ENCODE measurements at regions not wholly inside any gene's neighbourhood (a gene's known extent, or its start where the extent isn't known, plus 50 kb on each side); places are given as distances from the start of the nearest gene placed in this dataset.

DNA sequence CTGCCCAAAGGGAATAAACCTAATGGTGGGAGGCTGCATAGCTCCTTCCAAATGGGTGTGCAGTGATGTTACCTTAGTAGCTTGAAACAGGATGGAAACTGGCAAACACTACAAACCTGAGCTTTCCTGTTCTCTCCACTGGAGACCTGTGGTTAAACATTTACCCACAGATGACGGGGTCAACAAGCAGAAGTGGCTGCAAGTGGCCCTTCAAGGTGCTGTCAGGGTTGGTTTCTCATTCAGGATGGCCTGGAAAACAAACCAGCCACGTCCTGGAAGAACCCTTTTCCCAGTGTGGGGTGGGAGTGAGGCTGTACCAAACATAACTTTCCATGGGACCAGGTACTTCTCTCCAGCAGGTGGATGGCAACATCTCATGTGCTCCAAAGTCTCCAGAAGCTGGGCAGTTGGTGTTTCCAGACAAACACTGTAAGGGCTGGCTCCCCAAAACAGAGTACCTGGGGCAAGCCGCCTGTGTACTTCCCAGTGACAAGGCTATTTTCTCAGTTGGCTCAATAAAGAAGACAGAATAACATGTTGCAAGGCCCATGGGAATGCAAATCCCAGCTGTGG is 67.5 kb downstream of the DNAJB9 start:
- no peak for DNase-seq
- no peaks in the 10 kb centered on the region for H3K27me3 ChIP-seq (replicated peaks)
- no peaks in the 10 kb centered on the region for H3K36me3 ChIP-seq (replicated peaks)
- H3K27ac ChIP-seq, result no peak overlapping the region
- no peak overlapping the region for H3K4me3 ChIP-seq (ENCODE audit: low read depth, low read length)
- TF ChIP-seq, protein P1, sequence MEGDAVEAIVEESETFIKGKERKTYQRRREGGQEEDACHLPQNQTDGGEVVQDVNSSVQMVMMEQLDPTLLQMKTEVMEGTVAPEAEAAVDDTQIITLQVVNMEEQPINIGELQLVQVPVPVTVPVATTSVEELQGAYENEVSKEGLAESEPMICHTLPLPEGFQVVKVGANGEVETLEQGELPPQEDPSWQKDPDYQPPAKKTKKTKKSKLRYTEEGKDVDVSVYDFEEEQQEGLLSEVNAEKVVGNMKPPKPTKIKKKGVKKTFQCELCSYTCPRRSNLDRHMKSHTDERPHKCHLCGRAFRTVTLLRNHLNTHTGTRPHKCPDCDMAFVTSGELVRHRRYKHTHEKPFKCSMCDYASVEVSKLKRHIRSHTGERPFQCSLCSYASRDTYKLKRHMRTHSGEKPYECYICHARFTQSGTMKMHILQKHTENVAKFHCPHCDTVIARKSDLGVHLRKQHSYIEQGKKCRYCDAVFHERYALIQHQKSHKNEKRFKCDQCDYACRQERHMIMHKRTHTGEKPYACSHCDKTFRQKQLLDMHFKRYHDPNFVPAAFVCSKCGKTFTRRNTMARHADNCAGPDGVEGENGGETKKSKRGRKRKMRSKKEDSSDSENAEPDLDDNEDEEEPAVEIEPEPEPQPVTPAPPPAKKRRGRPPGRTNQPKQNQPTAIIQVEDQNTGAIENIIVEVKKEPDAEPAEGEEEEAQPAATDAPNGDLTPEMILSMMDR (IDR thresholded peaks at IDR 0.05; ENCODE audit: low read depth, low read length, missing control alignments), result no peak
- in situ Hi-C loops (cut with HindIII; ENCODE audit: low pct_ligation_motif_present, low sequenced_read_pairs), result no loop called here

DNA sequence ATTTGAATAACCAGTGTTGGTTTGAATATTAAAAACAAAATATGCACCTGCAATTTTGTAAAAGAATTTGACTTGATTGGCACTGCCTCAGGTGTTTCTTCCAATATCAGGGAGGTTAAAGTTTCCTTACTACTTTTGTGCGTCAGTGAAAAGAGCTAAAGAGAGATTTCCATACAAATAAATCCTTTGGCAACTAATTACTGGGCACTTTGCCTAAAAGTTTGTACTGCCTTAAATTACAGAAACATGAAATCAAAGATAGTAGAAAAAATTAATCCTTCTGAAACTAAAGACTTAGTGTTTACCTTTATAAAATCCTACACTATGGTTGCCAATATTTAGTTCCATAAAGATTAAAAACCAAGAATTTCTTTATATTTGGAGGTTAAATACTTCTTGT is 72.5 kb downstream of the DNAJB9 start:
- Histone ChIP-seq H3K27ac (no peak overlapping the region), H3K4me3 (ENCODE audit: low read depth, low read length) (no peak overlapping the region), H3K36me3 (replicated peaks) (no peaks in the 10 kb centered on the region), H3K27me3 (replicated peaks) (no peaks in the 10 kb centered on the region)
- no peak for DNase-seq
- TF ChIP-seq, protein P1 (IDR thresholded peaks at IDR 0.05; ENCODE audit: low read depth, low read length, missing control alignments), result no peak
- in situ Hi-C loops (cut with HindIII; ENCODE audit: low pct_ligation_motif_present, low sequenced_read_pairs), result no loop called here

DNA sequence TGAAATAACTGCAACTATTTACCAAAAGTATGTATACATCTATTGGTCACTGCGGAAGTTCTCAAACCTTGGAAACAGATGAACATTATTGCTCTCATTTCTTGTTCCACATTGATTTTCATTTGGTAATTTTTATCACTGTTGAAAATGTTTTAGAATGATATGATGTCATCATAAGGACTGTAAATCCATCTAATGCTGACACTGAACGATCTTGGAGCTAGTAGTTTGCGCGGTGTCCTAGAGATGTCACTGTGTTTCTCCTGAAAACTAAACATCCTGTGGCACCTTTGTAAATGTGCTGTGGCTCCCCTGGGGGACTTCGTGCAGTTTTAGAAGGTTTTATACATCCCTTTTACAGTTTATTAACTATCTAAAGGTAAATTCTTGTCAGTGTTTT is 73.5 kb downstream of the DNAJB9 start:
- H3K27ac ChIP-seq, result no peak overlapping the region
- H3K36me3 ChIP-seq (replicated peaks), result no peaks in the 10 kb centered on the region
- no peaks in the 10 kb centered on the region for H3K27me3 ChIP-seq (replicated peaks)
- in situ Hi-C loops (cut with HindIII; ENCODE audit: low pct_ligation_motif_present, low sequenced_read_pairs), result no loop called here
- TF ChIP-seq, protein P1 (IDR thresholded peaks at IDR 0.05; ENCODE audit: low read depth, low read length, missing control alignments), result no peak
- no peak overlapping the region for H3K4me3 ChIP-seq (ENCODE audit: low read depth, low read length)
- DNase-seq, result no peak

DNA sequence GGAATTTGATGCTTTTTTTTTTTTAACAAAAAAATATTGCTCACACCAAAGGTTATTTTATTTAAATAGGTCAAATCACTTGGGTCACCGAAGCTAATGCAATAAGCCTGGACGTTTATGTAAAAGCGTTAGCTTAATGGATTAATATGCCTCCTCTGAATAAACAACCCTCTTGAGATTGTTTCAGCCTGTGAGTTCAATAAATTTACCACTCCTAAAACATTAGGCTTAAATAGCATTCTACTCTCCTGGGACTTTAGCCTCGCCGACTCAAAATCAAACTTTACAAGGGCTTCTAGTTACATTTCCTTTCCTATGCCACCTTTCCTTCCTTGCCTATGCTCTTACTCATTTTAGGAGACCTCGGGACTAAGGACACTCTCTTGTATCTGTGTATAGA is 79.3 kb downstream of the DNAJB9 start:
- Histone ChIP-seq H3K36me3 (replicated peaks) (no peaks in the 10 kb centered on the region), H3K27ac (no peak overlapping the region), H3K27me3 (replicated peaks) (no peaks in the 10 kb centered on the region), H3K4me3 (ENCODE audit: low read depth, low read length) (no peak overlapping the region)
- in situ Hi-C loops (cut with HindIII; ENCODE audit: low pct_ligation_motif_present, low sequenced_read_pairs), result no loop called here
- TF ChIP-seq, protein P1 (IDR thresholded peaks at IDR 0.05; ENCODE audit: low read depth, low read length, missing control alignments), result no peak
- no peak for DNase-seq

DNA sequence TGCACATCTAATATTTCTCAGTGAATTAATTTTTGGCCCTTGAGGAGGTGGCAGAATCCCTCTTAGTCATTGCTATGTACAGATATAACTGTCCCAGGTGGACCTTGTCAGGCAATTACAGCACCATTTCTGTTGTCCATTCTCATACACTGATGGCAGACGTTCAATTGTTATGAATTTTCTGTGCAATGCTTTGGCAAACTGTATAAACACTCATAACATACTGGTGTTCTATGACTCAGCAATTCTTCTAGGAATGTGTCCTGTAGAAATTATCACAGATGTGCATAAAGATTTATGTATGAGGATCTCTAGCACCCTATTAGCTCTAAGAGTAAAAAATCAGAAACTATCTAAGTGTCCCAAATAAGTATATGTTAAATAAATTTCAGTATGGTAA is 80.8 kb downstream of the DNAJB9 start:
- Histone ChIP-seq H3K27ac (no peak overlapping the region), H3K4me3 (ENCODE audit: low read depth, low read length) (no peak overlapping the region), H3K27me3 (replicated peaks) (no peaks in the 10 kb centered on the region), H3K36me3 (replicated peaks) (no peaks in the 10 kb centered on the region)
- in situ Hi-C loops (cut with HindIII; ENCODE audit: low pct_ligation_motif_present, low sequenced_read_pairs), result no loop called here
- DNase-seq, result peak; percentile 9
- TF ChIP-seq, protein P1 (IDR thresholded peaks at IDR 0.05; ENCODE audit: low read depth, low read length, missing control alignments), result no peak

DNA sequence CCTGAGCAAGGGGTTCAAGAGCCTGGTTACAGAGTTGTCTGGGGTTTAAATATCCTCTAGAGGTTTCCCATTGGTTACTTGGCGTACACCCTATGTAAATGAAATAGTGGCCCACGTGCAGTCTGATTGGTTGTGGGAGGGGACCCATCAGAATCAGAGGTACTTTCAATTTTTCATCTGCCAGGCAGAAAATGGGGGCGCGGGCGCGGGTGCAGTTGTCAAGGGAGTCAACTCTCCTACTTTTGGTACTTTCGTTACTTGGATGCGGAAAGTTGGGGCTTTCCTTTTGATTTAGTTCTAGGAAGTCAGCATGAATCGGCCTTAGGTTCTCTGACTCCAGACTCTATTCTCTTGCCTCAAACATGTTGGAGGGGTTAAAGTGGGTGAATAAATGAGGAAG is 83.2 kb downstream of the DNAJB9 start:
- Histone ChIP-seq H3K4me3 (ENCODE audit: low read depth, low read length) (no peak overlapping the region), H3K27ac (no peak overlapping the region), H3K27me3 (replicated peaks) (no peaks in the 10 kb centered on the region), H3K36me3 (replicated peaks) (no peaks in the 10 kb centered on the region)
- no peak for DNase-seq
- TF ChIP-seq, protein P1 (IDR thresholded peaks at IDR 0.05; ENCODE audit: low read depth, low read length, missing control alignments), result no peak
- in situ Hi-C loops (cut with HindIII; ENCODE audit: low pct_ligation_motif_present, low sequenced_read_pairs), result no loop called here
